GM18507 (cell line): ENCODE measurements at regions not wholly inside any gene's neighbourhood (a gene's known extent, or its start where the extent isn't known, plus 50 kb on each side); places are given as distances from the start of the nearest gene placed in this dataset.
"Not testable (repeated sequence)": the region's sequence is repeated elsewhere in the genome, so short reads cannot be mapped to it uniquely, and the experiment has no call there.

Source experiments
- DNase-seq: peaks from one replicate; pipeline ENCODE4 v3.0.0; 2011; ENCODE audit warnings: low read depth; ENCODE audit not compliant: insufficient read length; ENCODE audit errors: extremely low spot score
- FAIRE-seq: peaks from 2 replicates; lab custom pipeline; 2011; peaks lifted over from hg19 to GRCh38; lab: Jason Lieb, UNC

- no peak for FAIRE-seq
- no peak for DNase-seq
Observed at GRCh38 chr5:6142353-6142752, 236.0 kb downstream of the MED10 start.

GRCh38 chr5:6140219-6140618 lies 238.1 kb downstream of the MED10 start:
- no peak for FAIRE-seq
- no peak for DNase-seq

- no peak for FAIRE-seq
- no peak for DNase-seq
Observed at GRCh38 chr5:6135977-6136376, 242.4 kb downstream of the MED10 start.

- FAIRE-seq (no peak), DNase-seq (no peak)
Observed at GRCh38 chr5:6134281-6134680, 244.1 kb downstream of the MED10 start.

- DNase-seq (no peak), FAIRE-seq (no peak)
Observed at GRCh38 chr5:6125781-6126180, 252.6 kb downstream of the MED10 start.

- no peak for DNase-seq
- FAIRE-seq, result no peak
Observed at GRCh38 chr5:6118691-6119090, 259.7 kb downstream of the MED10 start.

GRCh38 chr5:6117212-6117611 lies 261.1 kb downstream of the MED10 start:
- no peak for FAIRE-seq
- no peak for DNase-seq

- FAIRE-seq (no peak), DNase-seq (no peak)
Observed at GRCh38 chr5:6115852-6116251, 262.5 kb downstream of the MED10 start.

- DNase-seq (no peak), FAIRE-seq (no peak)
Observed at GRCh38 chr5:6112538-6112937, 265.8 kb downstream of the MED10 start.

- FAIRE-seq (no peak), DNase-seq (no peak)
Observed at GRCh38 chr5:6112125-6112524, 266.2 kb downstream of the MED10 start.

- FAIRE-seq (no peak), DNase-seq (no peak)
Observed at GRCh38 chr5:6111131-6111530, 267.2 kb downstream of the MED10 start.

GRCh38 chr5:6110441-6111005 lies 267.8 kb downstream of the MED10 start:
- no peak for DNase-seq
- no peak for FAIRE-seq

- no peak for FAIRE-seq
Observed at GRCh38 chr5:6108981-6109825, 269.1 kb downstream of the MED10 start.

GRCh38 chr5:6108540-6108848 lies 269.9 kb downstream of the MED10 start:
- no peak for FAIRE-seq

More at GRCh38 chr5:6108981-6109825, 269.1 kb downstream of the MED10 start:
- DNase-seq, result no peak

GRCh38 chr5:6107675-6108539 lies 270.4 kb downstream of the MED10 start:
- no peak for FAIRE-seq
- DNase-seq, result no peak

More at GRCh38 chr5:6108540-6108848, 269.9 kb downstream of the MED10 start:
- no peak for DNase-seq

- no peak for DNase-seq
- FAIRE-seq, result no peak
Observed at GRCh38 chr5:6106756-6107155, 271.6 kb downstream of the MED10 start.

GRCh38 chr5:6105320-6105719 lies 273.0 kb downstream of the MED10 start:
- no peak for DNase-seq
- FAIRE-seq, result no peak

GRCh38 chr5:6096101-6096500 lies 282.2 kb downstream of the MED10 start:
- FAIRE-seq, result no peak
- no peak for DNase-seq

GRCh38 chr5:6094180-6094579 lies 284.2 kb downstream of the MED10 start:
- FAIRE-seq, DNase-seq: not testable (repeated sequence)

GRCh38 chr5:6090838-6091237 lies 287.5 kb downstream of the MED10 start:
- FAIRE-seq, result no peak
- no peak for DNase-seq
